ENCODE measurements at regions not wholly inside any gene's neighbourhood (a gene's known extent, or its start where the extent isn't known, plus 50 kb on each side); places are given as distances from the start of the nearest gene placed in this dataset.

- TF ChIP-seq CTCF (IDR thresholded peaks at IDR 0.05) (no peak), POLR2A (IDR thresholded peaks at IDR 0.05) (no peak)
Observed at GRCh38 chr1:88286716-88287115, 397.4 kb upstream of the PKN2 start.

All from body of pancreas (tissue), 4 donors.